OCI-LY3 (cell line): ENCODE measurements at regions not wholly inside any gene's neighbourhood (a gene's known extent, or its start where the extent isn't known, plus 50 kb on each side); places are given as distances from the start of the nearest gene placed in this dataset.

ENCODE experiments used
- EZH2phosphoT487 ChIP-seq: fragments of 200-600 bp; shearing (Covaris generic); IDR thresholded peaks from 2 replicates; pipeline ENCODE4 v1.6.1; 2018; ENCODE audit warnings: antibody characterized with exemption, mixed run types, low read depth
- TF ChIP-seq, protein P1 (sequence below): fragments of 200-600, 300-600 bp; sonication (generic); IDR thresholded peaks from 2 replicates; pipeline ENCODE4 v1.5.1; 2014; ENCODE audit warnings: antibody characterized with exemption, low read length, low read depth

DNA sequence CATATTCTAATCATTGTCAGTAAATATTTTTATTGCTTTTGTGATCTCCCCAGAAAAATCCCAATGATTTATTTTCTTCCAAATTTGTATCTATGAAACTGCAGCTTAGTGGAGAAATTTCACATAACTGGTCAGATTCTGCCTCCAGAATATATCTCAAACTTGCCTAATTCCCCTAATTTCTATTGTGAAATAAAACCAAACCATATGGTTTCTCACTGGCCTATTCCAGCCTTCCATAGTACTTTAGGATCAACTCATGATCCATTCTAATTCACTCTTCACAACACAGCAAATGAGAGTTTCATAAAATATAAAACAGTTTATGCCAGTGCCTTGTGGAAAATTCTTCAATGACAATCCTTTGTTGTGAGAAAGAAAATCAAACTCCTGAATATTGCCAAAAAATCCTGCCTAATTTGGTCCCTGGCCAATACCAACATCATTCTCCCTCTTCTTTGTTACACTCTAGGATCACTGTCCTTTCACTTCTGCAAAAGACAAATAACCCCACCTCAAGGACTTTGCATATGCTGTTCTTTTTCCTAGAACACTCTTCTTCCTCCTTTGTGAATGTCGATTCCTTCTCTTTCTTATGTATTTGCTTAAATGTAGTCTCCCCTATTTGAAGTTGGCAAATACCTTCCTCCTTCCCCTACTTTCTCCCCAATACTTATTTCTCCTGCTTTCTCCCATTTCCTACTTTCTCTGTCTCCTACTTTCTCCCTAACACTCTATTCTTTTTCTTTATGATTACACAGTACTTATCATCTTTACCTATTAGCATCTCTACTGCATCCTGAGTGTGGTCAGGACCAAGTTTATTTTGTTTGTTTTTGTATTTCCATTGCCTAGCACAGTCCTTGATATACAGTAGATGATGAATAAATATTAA is 587.5 kb downstream of the RFPL4B start:
- TF ChIP-seq, protein P1, sequence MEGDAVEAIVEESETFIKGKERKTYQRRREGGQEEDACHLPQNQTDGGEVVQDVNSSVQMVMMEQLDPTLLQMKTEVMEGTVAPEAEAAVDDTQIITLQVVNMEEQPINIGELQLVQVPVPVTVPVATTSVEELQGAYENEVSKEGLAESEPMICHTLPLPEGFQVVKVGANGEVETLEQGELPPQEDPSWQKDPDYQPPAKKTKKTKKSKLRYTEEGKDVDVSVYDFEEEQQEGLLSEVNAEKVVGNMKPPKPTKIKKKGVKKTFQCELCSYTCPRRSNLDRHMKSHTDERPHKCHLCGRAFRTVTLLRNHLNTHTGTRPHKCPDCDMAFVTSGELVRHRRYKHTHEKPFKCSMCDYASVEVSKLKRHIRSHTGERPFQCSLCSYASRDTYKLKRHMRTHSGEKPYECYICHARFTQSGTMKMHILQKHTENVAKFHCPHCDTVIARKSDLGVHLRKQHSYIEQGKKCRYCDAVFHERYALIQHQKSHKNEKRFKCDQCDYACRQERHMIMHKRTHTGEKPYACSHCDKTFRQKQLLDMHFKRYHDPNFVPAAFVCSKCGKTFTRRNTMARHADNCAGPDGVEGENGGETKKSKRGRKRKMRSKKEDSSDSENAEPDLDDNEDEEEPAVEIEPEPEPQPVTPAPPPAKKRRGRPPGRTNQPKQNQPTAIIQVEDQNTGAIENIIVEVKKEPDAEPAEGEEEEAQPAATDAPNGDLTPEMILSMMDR = no peak
- TF ChIP-seq EZH2phosphoT487 = no peak
